PC-9 (cell line): ENCODE measurements at regions not wholly inside any gene's neighbourhood (a gene's known extent, or its start where the extent isn't known, plus 50 kb on each side); places are given as distances from the start of the nearest gene placed in this dataset.

Source experiments
- CTCF ChIP-seq: fragments of 200-600 bp; sonication (generic); conservative IDR thresholded peaks from 2 replicates; pipeline ENCODE4 v1.6.1; 2017; ENCODE audit warnings: mixed run types, antibody characterized with exemption, mild to moderate bottlenecking, moderate library complexity
- EZH2 ChIP-seq: fragments of 200-600 bp; sonication (generic); IDR thresholded peaks from 2 replicates; pipeline ENCODE4 v1.8.0; 2017; ENCODE audit warnings: antibody characterized with exemption, low read depth

- TF ChIP-seq EZH2 (no peak), CTCF (no peak)
Measured at GRCh38 chr12:17661250-17661649, 428.7 kb downstream of the RERGL start.
